ENCODE measurements at regions not wholly inside any gene's neighbourhood (a gene's known extent, or its start where the extent isn't known, plus 50 kb on each side); places are given as distances from the start of the nearest gene placed in this dataset.

DNA sequence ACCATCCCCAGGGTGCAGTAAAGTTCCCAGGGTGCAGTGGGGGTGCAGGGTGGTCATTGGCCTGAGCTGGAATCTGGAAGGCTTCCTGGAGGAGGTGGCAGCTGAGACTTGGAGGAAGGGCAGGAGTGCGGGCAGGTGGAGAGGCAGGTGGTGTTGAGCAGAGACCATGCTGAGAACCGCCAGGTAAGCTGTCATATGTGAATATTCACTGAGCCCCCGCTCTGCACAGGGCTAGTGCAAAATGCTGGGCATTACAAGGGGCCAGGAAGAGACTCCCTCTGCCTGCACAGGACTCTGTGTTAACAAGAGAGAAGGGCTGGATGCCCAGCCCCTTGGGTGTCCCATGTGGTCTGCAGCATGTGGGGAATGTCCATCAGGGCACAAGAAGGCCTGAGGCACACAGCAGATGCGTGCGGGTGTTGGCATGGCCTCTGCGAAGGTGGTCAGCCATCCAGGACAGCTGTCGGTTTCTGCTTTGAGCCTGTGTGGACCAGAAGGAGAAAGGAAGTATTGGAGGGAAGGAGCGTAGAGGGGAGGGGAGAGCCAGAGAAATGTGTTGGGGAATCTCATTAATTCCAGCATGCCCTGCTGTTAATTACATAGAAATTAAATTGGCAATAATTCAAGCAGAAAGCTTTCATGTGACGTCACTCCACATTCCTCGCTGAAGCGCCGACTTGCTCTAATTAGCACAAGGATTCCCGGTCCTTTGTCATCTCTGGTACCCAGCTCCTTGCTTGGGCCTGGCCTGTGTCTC is 62.8 kb upstream of the OTOS start:
- ChIA-PET CTCF (no interaction called here), POLR2A (no interaction called here)
- DNase-seq (ENCODE audit: extremely low spot score): no peak
- TF ChIP-seq BHLHE40 (IDR thresholded peaks at IDR 0.05; ENCODE audit: borderline replicate concordance) (no peak), LEF1 (IDR thresholded peaks at IDR 0.05; ENCODE audit: borderline replicate concordance) (no peak), FOXA1 (IDR thresholded peaks at IDR 0.05) (no peak), FOXM1 (IDR thresholded peaks at IDR 0.05; ENCODE audit: borderline replicate concordance) (no peak), CTBP1 (IDR thresholded peaks at IDR 0.05; ENCODE audit: borderline replicate concordance) (no peak), SUZ12 (IDR thresholded peaks at IDR 0.05) (no peak), L3MBTL2 (conservative IDR thresholded peaks at IDR 0.05) (no peak), SP1 (IDR thresholded peaks at IDR 0.05) (no peak), ZNF384 (IDR thresholded peaks at IDR 0.05) (no peak), ARNT (IDR thresholded peaks at IDR 0.05) (no peak), FOXK2 (IDR thresholded peaks at IDR 0.05) (no peak), TARDBP (IDR thresholded peaks at IDR 0.05) (no peak), HDGF (IDR thresholded peaks at IDR 0.05; ENCODE audit: borderline replicate concordance) (no peak), PKNOX1 (IDR thresholded peaks at IDR 0.05) (no peak), NFRKB (IDR thresholded peaks at IDR 0.05) (no peak), ELF4 (IDR thresholded peaks at IDR 0.05) (no peak)

DNA sequence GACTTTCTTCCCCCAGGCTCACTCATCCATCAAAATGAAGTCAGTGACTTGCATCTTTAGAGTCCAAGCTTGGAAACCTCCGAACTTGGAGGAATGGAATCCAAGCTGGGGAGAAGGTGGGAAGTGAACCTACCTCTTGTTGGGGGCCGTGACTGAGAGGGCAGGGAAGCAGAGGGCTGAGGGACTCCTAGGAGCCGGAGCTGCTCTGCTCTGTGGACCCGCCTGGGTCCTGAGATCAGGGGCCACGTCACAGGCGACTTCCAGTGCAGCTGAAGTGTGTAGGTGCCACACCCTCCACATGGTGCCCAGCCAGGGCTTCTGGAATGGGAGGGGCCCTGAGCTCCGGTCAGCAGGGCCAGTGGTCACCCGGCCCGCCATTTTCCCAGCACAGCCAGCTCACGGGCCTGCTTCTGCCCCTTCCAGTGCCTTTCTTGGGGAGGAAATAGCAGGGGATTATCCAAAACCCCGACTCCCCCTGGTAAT is 63.4 kb upstream of the OTOS start:
- DNase-seq (ENCODE audit: extremely low spot score): no peak
- TF ChIP-seq FOXA1 (IDR thresholded peaks at IDR 0.05): no peak
- no peak for TF ChIP-seq TARDBP (IDR thresholded peaks at IDR 0.05)
- TF ChIP-seq SP1 (IDR thresholded peaks at IDR 0.05): no peak
- TF ChIP-seq ZNF384 (IDR thresholded peaks at IDR 0.05): no peak
- no peak for TF ChIP-seq CTBP1 (IDR thresholded peaks at IDR 0.05; ENCODE audit: borderline replicate concordance)
- no peak for TF ChIP-seq L3MBTL2 (conservative IDR thresholded peaks at IDR 0.05)
- TF ChIP-seq HDGF (IDR thresholded peaks at IDR 0.05; ENCODE audit: borderline replicate concordance): no peak
- no peak for TF ChIP-seq ARNT (IDR thresholded peaks at IDR 0.05)
- no peak for TF ChIP-seq NFRKB (IDR thresholded peaks at IDR 0.05)
- TF ChIP-seq FOXM1 (IDR thresholded peaks at IDR 0.05; ENCODE audit: borderline replicate concordance): no peak
- TF ChIP-seq LEF1 (IDR thresholded peaks at IDR 0.05; ENCODE audit: borderline replicate concordance): no peak
- TF ChIP-seq SUZ12 (IDR thresholded peaks at IDR 0.05): no peak
- no peak for TF ChIP-seq ELF4 (IDR thresholded peaks at IDR 0.05)
- no peak for TF ChIP-seq PKNOX1 (IDR thresholded peaks at IDR 0.05)
- no peak for TF ChIP-seq BHLHE40 (IDR thresholded peaks at IDR 0.05; ENCODE audit: borderline replicate concordance)
- no peak for TF ChIP-seq FOXK2 (IDR thresholded peaks at IDR 0.05)
- CTCF ChIA-PET: no interaction called here
- POLR2A ChIA-PET: no interaction called here

- no peak for DNase-seq (ENCODE audit: extremely low spot score)
- TF ChIP-seq ARNT (IDR thresholded peaks at IDR 0.05): no peak
- CTCF ChIA-PET: no interaction called here
- POLR2A ChIA-PET: no interaction called here
Observed at GRCh38 chr2:240204431-240205276, 64.2 kb upstream of the OTOS start.

GRCh38 chr2:240205348-240205747 is 64.9 kb upstream of the OTOS start:
- TF ChIP-seq FOXK2 (IDR thresholded peaks at IDR 0.05) (no peak), PKNOX1 (IDR thresholded peaks at IDR 0.05) (no peak), TARDBP (IDR thresholded peaks at IDR 0.05) (no peak), FOXA1 (IDR thresholded peaks at IDR 0.05) (no peak), ELF4 (IDR thresholded peaks at IDR 0.05) (no peak), NFRKB (IDR thresholded peaks at IDR 0.05) (no peak), ARNT (IDR thresholded peaks at IDR 0.05) (no peak), CTBP1 (IDR thresholded peaks at IDR 0.05; ENCODE audit: borderline replicate concordance) (no peak), ZNF384 (IDR thresholded peaks at IDR 0.05) (no peak), HDGF (IDR thresholded peaks at IDR 0.05; ENCODE audit: borderline replicate concordance) (no peak), SUZ12 (IDR thresholded peaks at IDR 0.05) (no peak), BHLHE40 (IDR thresholded peaks at IDR 0.05; ENCODE audit: borderline replicate concordance) (no peak), FOXM1 (IDR thresholded peaks at IDR 0.05; ENCODE audit: borderline replicate concordance) (no peak), SP1 (IDR thresholded peaks at IDR 0.05) (no peak), LEF1 (IDR thresholded peaks at IDR 0.05; ENCODE audit: borderline replicate concordance) (no peak), L3MBTL2 (conservative IDR thresholded peaks at IDR 0.05) (no peak)
- CTCF ChIA-PET: no interaction called here
- DNase-seq (ENCODE audit: extremely low spot score): no peak
- POLR2A ChIA-PET: no interaction called here

- no peak for DNase-seq (ENCODE audit: extremely low spot score)
- TF ChIP-seq ELF4 (IDR thresholded peaks at IDR 0.05) (no peak), SUZ12 (IDR thresholded peaks at IDR 0.05) (no peak), BHLHE40 (IDR thresholded peaks at IDR 0.05; ENCODE audit: borderline replicate concordance) (no peak)
- CTCF ChIA-PET: no interaction called here
- POLR2A ChIA-PET: no interaction called here
Observed at GRCh38 chr2:240205772-240206171, 65.3 kb upstream of the OTOS start.

- DNase-seq (ENCODE audit: extremely low spot score): no peak
- no peak for TF ChIP-seq ELF4 (IDR thresholded peaks at IDR 0.05)
- no peak for TF ChIP-seq LEF1 (IDR thresholded peaks at IDR 0.05; ENCODE audit: borderline replicate concordance)
- no peak for TF ChIP-seq FOXM1 (IDR thresholded peaks at IDR 0.05; ENCODE audit: borderline replicate concordance)
- POLR2A ChIA-PET: no interaction called here
- CTCF ChIA-PET: no interaction called here
Observed at GRCh38 chr2:240206630-240207029, 66.2 kb upstream of the OTOS start.
